Adipocyte (in vitro differentiated cells): ENCODE measurements at regions not wholly inside any gene's neighbourhood (a gene's known extent, or its start where the extent isn't known, plus 50 kb on each side); places are given as distances from the start of the nearest gene placed in this dataset.
"Not testable (repeated sequence)": the region's sequence is repeated elsewhere in the genome, so short reads cannot be mapped to it uniquely, and the experiment has no call there.

Experiments used
- DNase-seq: peaks from one replicate; pipeline ENCODE4 v3.0.0-alpha.2; 2015; ENCODE audit warnings: low read depth
- H3K27me3 ChIP-seq: replicated peaks from 2 replicates; pipeline ENCODE4 v1.7.0; 2013; ENCODE audit warnings: mild to moderate bottlenecking, low read length, moderate library complexity; ENCODE audit not compliant: control insufficient read depth, insufficient read depth
- H3K36me3 ChIP-seq: 2 replicates; pipeline ENCODE4 v1.7.0; 2013; ENCODE audit warnings: low read length, mild to moderate bottlenecking, moderate library complexity; ENCODE audit not compliant: control insufficient read depth, insufficient read depth, severe bottlenecking
- H3K4me1 ChIP-seq: 2 replicates; pipeline ENCODE4 v1.7.0; 2013; ENCODE audit warnings: mild to moderate bottlenecking, low read length, moderate library complexity; ENCODE audit not compliant: control insufficient read depth, insufficient read depth
- H3K4me3 ChIP-seq: 2 replicates; pipeline ENCODE4 v1.7.0; 2013; ENCODE audit warnings: mild to moderate bottlenecking, low read length, moderate library complexity
- H3K9ac ChIP-seq: 2 replicates; pipeline ENCODE4 v1.7.0; 2013; ENCODE audit warnings: mild to moderate bottlenecking, low read length, moderate library complexity
- H3K9me3 ChIP-seq: 2 replicates; pipeline ENCODE4 v1.7.0; 2013; ENCODE audit warnings: mild to moderate bottlenecking, low read length, moderate library complexity; ENCODE audit not compliant: control insufficient read depth

DNA sequence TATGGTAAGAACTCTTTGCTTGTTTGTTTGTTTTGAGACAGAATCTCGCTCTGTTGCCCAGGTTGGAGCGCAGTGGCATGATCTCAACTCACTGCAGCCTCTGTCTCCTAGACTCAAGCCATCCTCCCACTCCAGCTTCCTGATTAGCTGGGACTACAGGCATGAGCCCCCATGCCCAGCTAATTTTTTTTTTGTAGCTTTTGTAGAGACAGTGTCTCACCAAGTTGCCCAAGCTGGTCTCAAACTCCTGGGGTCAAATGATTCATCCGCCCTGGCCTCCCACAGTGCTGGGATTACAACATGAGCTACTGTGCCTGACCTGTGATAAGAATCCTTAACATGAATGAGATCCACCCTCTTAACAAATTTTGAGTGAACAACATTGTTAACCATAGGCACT lies 183.9 kb upstream of the TSHZ3 start:
- Histone ChIP-seq H3K27me3 (peaks cover 10% of the 10 kb centered on the region), H3K9ac (no peak overlapping the region), H3K4me1 (peaks cover 3% of the 10 kb centered on the region), H3K4me3 (no peak overlapping the region), H3K9me3 (peaks cover 2% of the 10 kb centered on the region), H3K36me3 (no peaks in the 10 kb centered on the region)
- DNase-seq, result no peak

DNA sequence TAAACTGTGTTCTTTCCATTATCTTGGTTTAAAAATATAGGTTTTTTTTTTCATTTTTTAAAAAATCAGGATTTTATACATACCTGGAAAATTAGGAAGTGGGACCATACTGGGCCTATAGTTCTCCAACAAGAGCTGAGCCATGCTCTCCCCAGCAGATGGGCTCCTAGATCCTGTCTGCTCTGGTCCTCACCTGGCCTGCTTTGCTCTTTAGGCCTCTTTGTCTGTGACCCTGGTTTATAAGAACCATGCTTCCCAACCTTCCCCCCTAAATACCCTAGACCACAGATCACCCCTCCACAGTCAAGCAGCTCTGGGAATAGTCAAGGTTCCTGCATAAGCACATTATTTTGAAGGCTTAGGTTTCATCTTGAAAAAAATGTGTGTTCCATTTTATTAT lies 185.0 kb upstream of the TSHZ3 start:
- Histone ChIP-seq H3K36me3 (no peaks in the 10 kb centered on the region), H3K4me1 (peaks cover 3% of the 10 kb centered on the region), H3K27me3 (peaks cover 8% of the 10 kb centered on the region), H3K4me3 (no peak overlapping the region), H3K9me3 (peaks cover 2% of the 10 kb centered on the region), H3K9ac (no peak overlapping the region)
- DNase-seq, result no peak

DNA sequence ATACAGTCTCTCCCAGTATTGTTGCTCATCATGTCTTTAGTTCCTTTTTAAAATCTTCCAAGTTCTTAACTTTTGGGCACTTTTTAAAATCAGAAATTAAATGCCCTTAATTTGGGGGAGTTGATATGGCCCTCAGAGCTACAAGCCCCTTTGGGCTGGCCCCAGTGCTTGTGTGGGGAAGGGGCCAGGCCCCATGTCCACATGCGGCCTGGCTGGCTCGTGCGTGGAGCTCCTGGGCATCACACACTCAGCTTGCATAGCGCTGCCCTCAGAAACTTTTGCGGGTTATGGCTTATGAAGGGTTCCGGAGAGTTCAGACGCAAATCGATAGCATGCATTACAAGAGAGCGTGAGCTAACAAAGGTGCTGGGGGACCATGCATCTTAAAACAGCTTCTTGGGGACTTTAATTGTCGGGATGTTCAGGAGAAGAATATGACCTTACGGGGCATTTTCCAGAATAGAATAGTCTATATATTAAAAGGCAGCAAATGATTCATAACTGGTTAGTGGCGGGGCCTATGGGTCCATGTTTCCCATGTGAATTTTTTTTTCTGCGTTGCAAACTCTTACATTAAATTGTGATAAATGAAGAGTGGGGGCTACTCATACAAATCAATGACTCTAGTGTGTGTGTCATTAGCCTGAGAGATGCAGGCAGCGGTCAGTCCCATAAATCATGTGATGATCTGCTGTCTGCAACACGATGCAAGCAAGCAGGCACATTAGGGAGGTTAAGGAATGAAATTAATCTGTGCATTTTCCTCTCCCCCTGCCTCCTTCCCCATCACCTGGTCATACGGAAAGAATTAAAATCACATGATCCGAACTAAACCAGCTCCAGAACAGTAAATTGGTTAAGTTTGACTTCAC lies 185.8 kb upstream of the TSHZ3 start:
- no peaks in the 10 kb centered on the region for H3K9me3 ChIP-seq
- DNase-seq, result no peak
- no peak overlapping the region for H3K9ac ChIP-seq
- no peaks in the 10 kb centered on the region for H3K36me3 ChIP-seq
- peaks cover 13% of the 10 kb centered on the region for H3K27me3 ChIP-seq
- H3K4me3 ChIP-seq, result no peak overlapping the region
- H3K4me1 ChIP-seq, result peaks cover 3% of the 10 kb centered on the region

DNA sequence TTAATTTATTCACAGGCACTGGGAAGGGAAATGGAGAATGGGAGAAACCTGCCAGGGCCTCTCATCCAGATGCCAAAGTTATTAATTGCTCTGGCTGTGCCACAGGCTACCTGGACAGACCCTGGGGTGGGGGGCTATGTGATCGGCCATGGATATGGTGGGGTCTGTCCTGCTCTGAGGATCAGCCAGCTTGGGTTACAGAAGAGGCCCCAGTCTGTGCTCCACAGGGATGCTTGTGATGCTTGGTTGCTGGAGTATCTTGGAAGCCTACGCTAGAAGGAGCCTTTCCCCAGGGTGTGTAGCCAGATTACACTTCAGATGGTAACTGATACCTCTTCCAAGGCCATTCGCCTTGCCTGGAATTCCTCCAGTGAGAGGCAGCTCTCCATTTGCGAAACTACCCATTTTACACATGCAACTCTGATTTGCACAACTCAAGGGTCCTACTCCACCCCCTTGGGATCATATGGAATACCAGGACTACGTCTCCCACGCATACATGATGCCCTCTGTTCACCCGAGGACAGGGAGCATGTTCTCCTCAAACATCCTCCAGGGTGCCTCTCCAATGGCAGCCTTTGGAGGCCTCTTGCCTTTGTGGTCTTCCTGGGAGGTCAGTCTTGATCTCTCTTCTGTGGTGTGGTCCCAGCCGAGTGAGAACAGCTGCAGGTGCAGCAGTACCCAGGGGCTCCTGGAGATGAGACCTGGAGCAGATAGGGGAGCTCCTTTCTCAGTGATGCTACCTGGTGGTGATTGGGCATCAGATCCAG lies 186.6 kb upstream of the TSHZ3 start:
- H3K9me3 ChIP-seq, result no peaks in the 10 kb centered on the region
- H3K36me3 ChIP-seq, result no peaks in the 10 kb centered on the region
- H3K27me3 ChIP-seq, result peaks cover 13% of the 10 kb centered on the region
- no peak overlapping the region for H3K9ac ChIP-seq
- DNase-seq, result no peak
- peaks cover 3% of the 10 kb centered on the region for H3K4me1 ChIP-seq
- H3K4me3 ChIP-seq, result no peak overlapping the region

DNA sequence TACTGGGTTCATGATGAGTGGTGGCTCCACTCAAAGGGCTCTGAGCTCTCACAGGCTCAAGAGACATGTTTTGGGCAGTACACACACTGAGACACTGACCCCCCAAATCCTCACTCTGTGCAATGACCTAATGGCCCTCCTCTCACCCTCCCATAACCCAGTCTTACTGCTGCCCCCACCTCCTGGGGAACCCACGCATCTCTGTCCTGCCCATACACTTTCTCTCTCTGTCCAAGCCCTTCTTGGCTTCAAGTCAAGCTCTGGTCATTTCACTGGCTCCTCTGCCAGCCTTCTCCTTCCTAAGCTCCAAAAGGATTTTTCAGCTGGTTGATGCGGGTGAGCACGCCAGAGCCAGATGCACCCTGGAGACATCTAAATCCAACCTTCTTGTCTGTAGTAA lies 187.9 kb upstream of the TSHZ3 start:
- Histone ChIP-seq H3K36me3 (no peaks in the 10 kb centered on the region), H3K9ac (no peak overlapping the region), H3K9me3 (no peaks in the 10 kb centered on the region), H3K4me3 (no peak overlapping the region), H3K4me1 (peaks cover 3% of the 10 kb centered on the region), H3K27me3 (peaks cover 25% of the 10 kb centered on the region)
- no peak for DNase-seq

DNA sequence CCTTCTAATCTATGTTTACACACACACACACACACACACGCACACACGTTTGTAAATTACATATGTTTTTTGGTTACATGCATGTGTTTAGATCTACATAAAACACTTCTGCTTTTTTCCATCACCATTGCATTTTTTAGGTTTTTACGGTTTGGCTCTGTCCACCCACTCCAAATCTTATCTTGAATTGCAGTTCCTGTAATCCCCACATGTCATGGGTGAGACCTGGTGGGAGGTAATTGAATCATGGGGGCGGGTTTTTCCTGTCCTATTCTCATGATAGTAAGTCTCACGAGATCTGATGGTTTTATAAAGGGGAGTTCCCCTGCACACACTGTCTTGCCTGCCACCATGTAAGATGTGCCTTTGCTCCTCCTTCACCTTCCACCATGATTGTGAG lies 188.7 kb upstream of the TSHZ3 start:
- not testable (repeated sequence) for H3K36me3 ChIP-seq, H3K9ac ChIP-seq, DNase-seq, H3K4me1 ChIP-seq, H3K9me3 ChIP-seq, H3K4me3 ChIP-seq
- H3K27me3 ChIP-seq, result peaks cover 26% of the 10 kb centered on the region

DNA sequence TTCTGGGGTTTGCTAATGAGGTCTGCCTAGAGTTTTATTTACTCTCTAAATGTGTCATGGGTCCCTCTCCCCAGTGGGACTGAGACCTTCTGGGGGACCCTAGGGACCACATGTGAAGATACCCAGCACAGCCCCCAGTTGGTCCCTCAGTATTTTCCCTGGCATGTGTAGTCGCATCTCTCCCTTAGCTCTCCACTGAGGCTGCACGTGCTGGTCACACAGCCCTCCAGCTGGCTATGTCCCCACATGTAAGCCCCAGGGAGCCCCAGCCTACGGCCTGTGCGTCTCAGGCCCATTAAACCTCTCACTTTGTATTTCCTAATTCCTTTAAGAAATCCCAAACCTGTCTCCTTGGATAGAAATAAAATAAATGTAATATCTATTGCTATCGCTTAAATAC lies 189.6 kb upstream of the TSHZ3 start:
- H3K4me3 ChIP-seq, result no peak overlapping the region
- H3K4me1 ChIP-seq, result no peaks in the 10 kb centered on the region
- peaks cover 32% of the 10 kb centered on the region for H3K27me3 ChIP-seq
- DNase-seq, result no peak
- no peaks in the 10 kb centered on the region for H3K9me3 ChIP-seq
- H3K36me3 ChIP-seq, result no peaks in the 10 kb centered on the region
- H3K9ac ChIP-seq, result no peak overlapping the region

DNA sequence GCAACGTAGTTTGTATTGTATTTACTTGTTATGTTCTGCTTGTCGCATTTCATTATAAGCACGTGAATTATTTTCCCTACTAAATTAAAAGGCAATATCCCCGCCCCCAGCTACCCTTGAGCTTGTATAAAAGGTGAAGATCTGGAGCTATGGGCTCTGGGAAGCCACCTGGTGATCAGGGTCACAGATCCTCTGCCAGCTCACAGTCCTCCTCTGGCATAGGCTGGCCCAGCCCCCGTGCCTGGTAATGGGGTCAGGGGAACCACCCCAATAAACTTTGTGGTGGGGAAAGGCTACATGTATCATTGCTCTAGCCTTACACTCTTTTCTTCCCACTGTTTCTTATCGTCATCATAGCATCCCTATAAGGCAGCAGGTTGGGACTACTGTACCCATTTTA lies 190.2 kb upstream of the TSHZ3 start:
- no peaks in the 10 kb centered on the region for H3K4me1 ChIP-seq
- no peak overlapping the region for H3K4me3 ChIP-seq
- DNase-seq, result no peak

DNA sequence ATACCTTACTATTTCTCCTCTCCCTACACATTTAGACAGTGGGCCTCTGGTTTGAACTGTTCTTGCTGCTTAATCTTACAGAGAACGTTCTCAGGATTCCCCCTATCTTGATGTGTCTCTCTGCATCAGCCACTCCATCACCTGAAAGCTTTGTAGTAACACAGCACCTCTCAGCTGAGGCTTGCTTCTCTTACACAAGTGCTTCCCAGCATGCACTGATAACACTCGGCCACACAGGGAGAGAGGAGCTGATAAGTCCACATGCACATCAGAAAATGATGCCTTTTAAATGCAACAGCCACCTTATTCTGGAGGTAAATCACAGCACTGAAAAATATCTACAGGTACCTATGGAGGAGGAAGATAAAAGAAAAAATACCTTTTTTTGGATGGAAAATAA lies 192.2 kb upstream of the TSHZ3 start:
- H3K9me3 ChIP-seq, result peaks cover 17% of the 10 kb centered on the region
- no peaks in the 10 kb centered on the region for H3K4me1 ChIP-seq
- no peak for DNase-seq
- H3K9ac ChIP-seq, result no peak overlapping the region
- no peak overlapping the region for H3K4me3 ChIP-seq
- H3K27me3 ChIP-seq, result peaks cover 37% of the 10 kb centered on the region
- no peaks in the 10 kb centered on the region for H3K36me3 ChIP-seq

More for the DNA sequence above, 190.2 kb upstream of the TSHZ3 start:
- H3K9ac ChIP-seq, result no peak overlapping the region
- peaks cover 2% of the 10 kb centered on the region for H3K9me3 ChIP-seq
- no peaks in the 10 kb centered on the region for H3K36me3 ChIP-seq
- H3K27me3 ChIP-seq, result peaks cover 36% of the 10 kb centered on the region

DNA sequence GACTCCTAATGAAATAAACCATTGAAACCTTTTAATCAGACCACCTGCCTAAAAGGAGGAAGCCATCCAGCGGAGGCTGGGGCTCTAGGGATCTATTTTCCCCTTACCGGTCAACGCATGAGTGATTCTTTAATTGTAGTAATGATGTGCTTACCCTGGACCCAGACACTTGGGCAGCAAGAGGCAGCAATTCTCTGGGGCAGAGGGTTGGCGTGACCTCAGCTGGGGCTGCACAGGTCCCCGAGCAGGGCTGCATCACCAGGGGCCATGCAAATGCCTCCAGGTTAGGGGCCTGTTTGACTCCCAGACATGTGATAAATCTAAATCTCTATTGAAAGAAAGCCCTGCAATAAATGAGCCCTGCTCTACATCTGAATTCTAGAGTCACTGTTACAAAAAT lies 194.2 kb upstream of the TSHZ3 start:
- peaks cover 29% of the 10 kb centered on the region for H3K27me3 ChIP-seq
- H3K4me1 ChIP-seq, result no peaks in the 10 kb centered on the region
- peaks cover 17% of the 10 kb centered on the region for H3K9me3 ChIP-seq
- H3K9ac ChIP-seq, result no peak overlapping the region
- DNase-seq, result no peak
- no peak overlapping the region for H3K4me3 ChIP-seq
- no peaks in the 10 kb centered on the region for H3K36me3 ChIP-seq

DNA sequence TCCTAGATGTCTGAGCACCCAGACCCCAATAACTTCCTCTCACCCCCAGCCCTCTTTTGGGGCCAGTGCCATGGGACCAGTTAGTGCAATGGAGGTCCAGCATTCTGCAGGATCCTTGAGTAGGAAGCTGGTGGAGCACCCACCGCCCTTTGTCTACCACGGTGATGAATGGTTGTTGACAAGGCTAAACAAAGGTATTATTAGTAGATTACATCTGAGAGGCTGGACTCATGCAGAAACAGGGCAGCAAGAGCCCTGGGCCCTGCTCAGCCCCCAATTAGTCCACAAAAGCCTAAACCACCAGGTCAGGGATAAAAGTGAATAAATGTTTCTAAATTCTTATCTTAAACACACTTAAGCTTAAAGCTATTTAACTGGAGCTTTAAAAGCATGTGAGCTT lies 196.5 kb upstream of the TSHZ3 start:
- Histone ChIP-seq H3K36me3 (no peaks in the 10 kb centered on the region), H3K9ac (no peak overlapping the region), H3K9me3 (peaks cover 17% of the 10 kb centered on the region), H3K4me1 (no peaks in the 10 kb centered on the region), H3K4me3 (no peak overlapping the region), H3K27me3 (peaks cover 30% of the 10 kb centered on the region)
- no peak for DNase-seq
